Left lung (tissue), 4 donors: ENCODE measurements at regions not wholly inside any gene's neighbourhood (a gene's known extent, or its start where the extent isn't known, plus 50 kb on each side); places are given as distances from the start of the nearest gene placed in this dataset.

ENCODE experiments used
- ATAC-seq: fragments of 200-7000 bp; cut with Tn5 transposase; one replicate; pipeline ENCODE4 v1.9.1; 2020; ENCODE audit warnings: moderate library complexity
- DNase-seq, 4 donors: peaks; one replicate each; pipeline ENCODE4 v3.0.0-alpha.2; 2013 to 2020
- H3K27ac ChIP-seq, 2 donors: fragments of 200-600 bp; sonication (generic) in 1 of 2; one replicate each; pipeline versions ENCODE4 v1.5.0 to v1.8.0; 2020 to 2021
- H3K27me3 ChIP-seq, 2 donors: fragments of 200-600 bp; sonication (generic) in 1 of 2; one replicate each; pipeline versions ENCODE4 v1.5.0 to v1.8.0; 2020 to 2021
- H3K36me3 ChIP-seq, 2 donors: fragments of 200-600 bp; sonication (generic) in 1 of 2; one replicate each; pipeline versions ENCODE4 v1.5.0 to v1.8.0; 2020 to 2021
- H3K4me1 ChIP-seq, 2 donors: fragments of 200-600 bp; one replicate each; pipeline ENCODE4 v1.8.0; 2021
- H3K4me3 ChIP-seq, 2 donors: fragments of 200-600 bp; sonication (generic) in 1 of 2; one replicate each; pipeline versions ENCODE4 v1.5.0 to v1.8.0; 2020 to 2021; ENCODE audit warnings: mild to moderate bottlenecking in 1 of 2
- H3K9me3 ChIP-seq, 2 donors: fragments of 200-600 bp; sonication (generic) in 1 of 2; one replicate each; pipeline versions ENCODE4 v1.5.0 to v1.8.0; 2020 to 2021
- intact Hi-C, 2 donors: fragments of 100-400 bp; cut with DNase I; formaldehyde crosslinking; loops; one replicate each; pipeline versions ENCODE4 v1.11.2 to v1.14.2; 2022
- TF ChIP-seq, protein P1 (sequence below), 2 donors: fragments of 200-600 bp; sonication (generic) in 1 of 2; IDR thresholded peaks; one replicate each; pipeline versions ENCODE4 v1.5.0 to v1.8.0; 2021; ENCODE audit warnings: antibody characterized with exemption in 2 of 2
- donor health status: DM: no; HTN: yes; CAD: no.
- donor health status: DM: no; HTN: no; CAD: no.

DNA sequence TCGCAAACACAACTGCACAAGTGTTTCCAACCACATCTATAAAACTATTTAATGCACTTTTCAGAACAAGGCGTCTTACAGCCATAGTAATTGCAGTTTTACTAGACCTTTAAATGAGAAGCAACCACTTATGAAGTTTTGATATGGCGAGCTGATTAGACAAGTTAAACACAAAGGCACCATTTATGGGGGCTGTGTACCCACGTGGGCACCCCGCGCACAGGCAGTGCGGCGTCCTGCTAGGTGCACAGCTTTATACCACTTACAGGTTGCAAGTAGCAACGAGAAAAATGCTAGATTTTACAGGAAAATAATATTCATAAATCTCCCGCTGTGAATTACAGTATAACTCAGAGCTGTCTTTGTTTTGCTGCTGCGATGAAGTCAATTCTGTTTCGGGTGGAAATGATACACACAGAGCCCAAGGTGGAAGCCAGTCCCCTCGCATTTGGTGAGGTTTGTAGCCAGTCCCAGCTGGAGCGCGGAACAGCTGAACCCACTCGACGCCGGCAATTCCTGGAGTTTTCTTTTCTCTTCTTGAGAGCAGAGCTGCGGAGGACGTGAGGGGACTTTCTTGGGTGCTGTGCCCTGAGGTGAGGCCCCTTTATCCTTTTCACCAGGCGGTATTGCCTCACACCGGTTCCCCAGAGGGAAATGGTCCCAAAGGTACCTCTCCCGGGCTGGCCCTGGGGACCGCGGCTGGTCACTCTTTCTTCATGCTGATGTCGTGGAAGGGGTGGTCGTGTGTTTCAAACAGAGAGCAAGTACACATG, 76.7 kb downstream of the PTGR3 start:
- no peak for ATAC-seq
- H3K27ac ChIP-seq = no peak overlapping the region
- H3K4me1 ChIP-seq = no peaks in the 10 kb centered on the region
- H3K4me3 ChIP-seq = no peak overlapping the region
- peak in 1 of 4 donors; percentile 68 for DNase-seq
- no peaks in the 10 kb centered on the region for H3K27me3 ChIP-seq
- H3K9me3 ChIP-seq = no peaks in the 10 kb centered on the region
- TF ChIP-seq, protein P1, sequence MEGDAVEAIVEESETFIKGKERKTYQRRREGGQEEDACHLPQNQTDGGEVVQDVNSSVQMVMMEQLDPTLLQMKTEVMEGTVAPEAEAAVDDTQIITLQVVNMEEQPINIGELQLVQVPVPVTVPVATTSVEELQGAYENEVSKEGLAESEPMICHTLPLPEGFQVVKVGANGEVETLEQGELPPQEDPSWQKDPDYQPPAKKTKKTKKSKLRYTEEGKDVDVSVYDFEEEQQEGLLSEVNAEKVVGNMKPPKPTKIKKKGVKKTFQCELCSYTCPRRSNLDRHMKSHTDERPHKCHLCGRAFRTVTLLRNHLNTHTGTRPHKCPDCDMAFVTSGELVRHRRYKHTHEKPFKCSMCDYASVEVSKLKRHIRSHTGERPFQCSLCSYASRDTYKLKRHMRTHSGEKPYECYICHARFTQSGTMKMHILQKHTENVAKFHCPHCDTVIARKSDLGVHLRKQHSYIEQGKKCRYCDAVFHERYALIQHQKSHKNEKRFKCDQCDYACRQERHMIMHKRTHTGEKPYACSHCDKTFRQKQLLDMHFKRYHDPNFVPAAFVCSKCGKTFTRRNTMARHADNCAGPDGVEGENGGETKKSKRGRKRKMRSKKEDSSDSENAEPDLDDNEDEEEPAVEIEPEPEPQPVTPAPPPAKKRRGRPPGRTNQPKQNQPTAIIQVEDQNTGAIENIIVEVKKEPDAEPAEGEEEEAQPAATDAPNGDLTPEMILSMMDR (IDR thresholded peaks at IDR 0.05) = no peak
- intact Hi-C loops = no loop called here
- H3K36me3 ChIP-seq = no peaks in the 10 kb centered on the region

DNA sequence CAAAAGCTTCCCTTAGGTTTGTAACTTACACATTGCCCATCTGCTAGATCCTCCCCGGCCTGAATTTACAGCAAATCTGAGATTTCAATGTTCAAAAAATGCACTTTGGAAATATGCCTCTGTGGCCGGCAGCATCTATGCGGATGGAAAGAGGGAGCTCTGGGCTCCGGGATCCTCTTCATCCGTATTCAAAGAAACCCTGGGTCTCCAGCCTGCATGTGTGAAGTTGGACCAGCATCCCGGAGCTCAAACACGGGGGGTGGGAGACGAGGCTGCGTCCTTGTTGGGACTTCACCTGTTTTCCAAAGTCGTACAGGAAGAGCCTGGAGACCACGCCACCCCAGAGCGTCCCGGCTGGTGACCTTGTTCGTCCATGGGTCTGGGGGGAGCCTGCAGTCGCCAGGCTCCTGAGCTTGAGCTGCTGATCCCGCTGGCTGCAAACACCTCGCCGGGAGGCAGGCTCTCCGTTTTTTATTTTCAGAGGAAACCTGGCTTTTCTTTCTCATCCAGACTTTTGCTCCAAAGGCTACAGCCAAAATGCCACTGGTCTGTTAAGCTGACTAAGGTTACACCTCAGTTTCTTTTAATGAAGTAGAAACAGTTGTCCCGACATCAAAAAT, 77.4 kb downstream of the PTGR3 start:
- Histone ChIP-seq H3K36me3 (no peaks in the 10 kb centered on the region), H3K4me1 (no peaks in the 10 kb centered on the region), H3K9me3 (no peaks in the 10 kb centered on the region), H3K4me3 (no peak overlapping the region), H3K27ac (no peak overlapping the region), H3K27me3 (no peaks in the 10 kb centered on the region)
- no peak for ATAC-seq
- DNase-seq = peak in 1 of 4 donors; percentile 64
- intact Hi-C loops = no loop called here
- TF ChIP-seq, protein P1 (IDR thresholded peaks at IDR 0.05) = no peak

DNA sequence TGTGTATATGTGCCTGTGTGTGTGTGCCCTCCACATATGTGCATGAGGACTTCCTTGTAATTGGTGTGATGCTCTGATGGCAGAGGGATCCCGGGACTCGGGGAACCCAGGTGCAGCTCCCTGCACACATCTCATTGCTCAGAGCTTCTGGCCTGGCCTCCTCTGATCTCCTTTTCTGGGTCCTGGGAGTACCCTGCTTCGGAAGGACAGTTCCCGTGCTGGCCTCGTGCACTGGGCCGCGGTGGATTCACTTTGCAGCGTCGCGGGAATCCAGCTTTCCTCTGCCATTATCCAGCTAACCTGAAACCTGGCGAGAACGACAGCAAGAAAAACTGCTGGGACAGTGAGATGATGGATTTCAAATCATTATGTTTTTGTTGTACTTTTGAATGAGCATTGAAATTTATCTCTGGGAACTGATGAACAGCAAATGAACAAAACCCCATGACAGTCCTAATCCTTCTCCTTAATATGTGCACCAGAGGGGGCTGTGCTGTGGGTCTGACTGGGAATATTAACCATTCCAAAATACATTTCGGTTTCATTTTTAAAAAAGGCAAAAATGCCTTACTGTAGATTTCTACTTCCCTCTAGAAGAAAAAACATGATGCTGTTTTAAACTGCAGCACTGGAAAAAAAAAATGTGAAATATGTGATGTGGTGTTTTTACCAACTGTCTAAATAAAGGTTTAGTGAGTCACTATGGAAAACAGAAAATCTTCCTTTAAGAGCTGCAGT, 78.2 kb downstream of the PTGR3 start:
- intact Hi-C loops = no loop called here
- H3K27me3 ChIP-seq = no peaks in the 10 kb centered on the region
- TF ChIP-seq, protein P1 (IDR thresholded peaks at IDR 0.05) = no peak
- H3K4me3 ChIP-seq = no peak overlapping the region
- H3K4me1 ChIP-seq = no peaks in the 10 kb centered on the region
- ATAC-seq (no peak), DNase-seq (no peak)
- no peaks in the 10 kb centered on the region for H3K9me3 ChIP-seq
- no peak overlapping the region for H3K27ac ChIP-seq
- no peaks in the 10 kb centered on the region for H3K36me3 ChIP-seq

DNA sequence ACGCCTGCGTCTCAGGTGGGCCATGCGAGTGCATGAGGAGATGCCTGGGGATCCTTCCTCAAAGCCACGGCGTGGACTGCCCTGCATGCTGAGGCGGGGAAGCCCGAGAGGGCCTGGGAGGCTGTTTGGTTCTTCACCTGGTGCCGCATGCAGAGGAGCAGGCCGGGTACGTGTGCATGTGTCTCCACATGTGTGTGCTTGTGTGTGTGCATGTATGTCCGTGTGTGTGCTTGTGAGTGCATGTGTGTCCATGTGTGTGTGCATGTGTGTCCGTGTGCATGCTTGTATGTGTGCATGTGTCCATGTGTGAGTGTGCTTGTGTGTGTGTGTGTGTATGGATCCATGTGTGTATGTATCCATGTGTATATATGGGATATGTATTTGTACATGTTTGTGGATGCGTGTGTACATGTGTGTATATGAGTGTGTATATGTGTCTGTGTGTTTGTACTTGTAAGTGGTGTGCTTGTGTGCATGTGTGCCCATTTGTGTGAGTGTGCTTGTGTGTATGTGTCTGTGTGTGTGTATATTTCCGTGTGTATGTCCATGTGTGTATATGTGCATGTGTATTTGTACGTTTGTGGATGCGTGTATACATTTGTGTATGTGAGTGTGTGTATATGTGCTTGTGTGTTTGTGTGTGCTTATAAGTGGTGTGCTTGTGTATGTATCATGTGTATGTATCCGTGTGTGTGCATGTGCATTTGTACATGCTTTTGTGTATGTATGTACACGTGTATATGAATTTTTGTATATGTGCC, 79.0 kb downstream of the PTGR3 start:
- DNase-seq = peak in 1 of 4 donors; percentile 72
- no peak overlapping the region for H3K27ac ChIP-seq
- ATAC-seq = no peak
- H3K4me1 ChIP-seq = no peaks in the 10 kb centered on the region
- TF ChIP-seq, protein P1 (IDR thresholded peaks at IDR 0.05) = no peak
- no peaks in the 10 kb centered on the region for H3K27me3 ChIP-seq
- H3K36me3 ChIP-seq = no peaks in the 10 kb centered on the region
- H3K9me3 ChIP-seq = no peaks in the 10 kb centered on the region
- intact Hi-C loops = no loop called here
- H3K4me3 ChIP-seq = no peak overlapping the region
